Subcutaneous abdominal adipose tissue (tissue), 5 donors: ENCODE measurements at regions not wholly inside any gene's neighbourhood (a gene's known extent, or its start where the extent isn't known, plus 50 kb on each side); places are given as distances from the start of the nearest gene placed in this dataset.
A peak's percentile ranks its signal among the peaks of the same experiment; 100 is the strongest.

ENCODE experiments used
- H3K27ac ChIP-seq: one replicate; pipeline ENCODE4 v1.7.0; 2013; ENCODE audit warnings: low read depth, mild to moderate bottlenecking, inconsistent platforms, low read length, moderate library complexity
- H3K27me3 ChIP-seq, 5 donors: one replicate each; pipeline ENCODE4 v1.7.0; 2013; ENCODE audit warnings: low read length in 5 of 5, inconsistent platforms in 1 of 5; ENCODE audit not compliant: control insufficient read depth in 5 of 5, insufficient read depth in 4 of 5
- H3K36me3 ChIP-seq, 5 donors: one replicate each; pipeline ENCODE4 v1.7.0; 2013; ENCODE audit warnings: low read length in 5 of 5; ENCODE audit not compliant: control insufficient read depth in 5 of 5, insufficient read depth in 5 of 5
- H3K4me1 ChIP-seq, 5 donors: one replicate each; pipeline ENCODE4 v1.7.0; 2013; ENCODE audit warnings: low read length in 5 of 5, mild to moderate bottlenecking in 3 of 5, moderate library complexity in 1 of 5; ENCODE audit not compliant: control insufficient read depth in 5 of 5, insufficient read depth in 5 of 5
- H3K4me3 ChIP-seq, 5 donors: one replicate each; pipeline ENCODE4 v1.7.0; 2013; ENCODE audit warnings: low read length in 5 of 5, low read depth in 1 of 5
- H3K9ac ChIP-seq, 5 donors: one replicate each; pipeline ENCODE4 v1.7.0; 2013; ENCODE audit warnings: low read length in 5 of 5, mild to moderate bottlenecking in 4 of 5, moderate library complexity in 3 of 5
- H3K9me3 ChIP-seq, 5 donors: one replicate each; pipeline ENCODE4 v1.7.0; 2013; ENCODE audit warnings: low read length in 5 of 5; ENCODE audit not compliant: control insufficient read depth in 5 of 5
- donor health status: healthy.
- donor health status: healthy.
- donor health status: healthy.
- donor health status: healthy.
- donor health status: healthy.

DNA sequence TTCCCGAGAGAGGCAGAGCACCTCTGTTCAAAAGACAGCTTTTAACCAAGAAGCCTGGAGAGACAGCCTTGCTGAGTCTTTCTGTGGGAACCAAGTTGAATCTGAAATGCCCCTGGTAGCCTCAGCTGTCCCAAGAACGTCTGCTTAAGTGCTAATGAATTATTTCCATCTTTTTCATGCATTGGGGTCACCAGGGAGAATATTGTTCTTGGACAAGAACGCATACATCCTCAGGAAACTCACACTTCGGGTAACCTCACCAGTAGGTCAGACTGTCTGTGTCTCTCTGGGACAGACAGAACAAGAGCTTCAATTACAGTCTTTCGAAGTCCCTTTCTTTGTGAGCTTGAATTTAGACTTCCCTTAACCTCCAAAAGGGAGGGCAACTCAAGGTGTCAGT lies 134.6 kb upstream of the ADAMTS18 start:
- H3K9me3 ChIP-seq: no peaks in the 10 kb centered on the region
- no peaks in the 10 kb centered on the region for H3K27me3 ChIP-seq
- H3K27ac ChIP-seq: no peak overlapping the region
- H3K4me1 ChIP-seq: peaks cover 3 to 38% (median 16%) of the 10 kb centered on the region in 5 donors
- no peaks in the 10 kb centered on the region for H3K36me3 ChIP-seq
- no peak overlapping the region for H3K9ac ChIP-seq
- H3K4me3 ChIP-seq: no peak overlapping the region

DNA sequence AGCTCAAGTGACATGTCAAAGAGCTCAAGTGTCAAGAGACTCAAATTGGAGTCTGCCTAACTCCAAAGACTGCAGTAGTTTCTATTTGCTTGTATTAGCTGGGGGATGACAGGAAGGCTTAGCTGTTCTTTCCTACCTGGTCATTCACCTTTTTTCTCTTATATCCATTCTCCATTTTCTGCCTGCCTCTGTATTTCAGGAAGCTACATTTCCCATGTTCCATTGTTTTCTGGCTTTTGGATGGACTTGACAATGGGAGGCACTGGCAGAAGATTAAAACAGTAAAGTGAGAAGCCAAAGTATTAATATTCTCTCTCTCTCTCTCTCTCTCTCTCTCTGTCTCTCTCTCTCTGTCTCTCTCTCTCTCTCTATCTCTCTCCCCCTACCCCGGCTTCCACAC lies 135.7 kb upstream of the ADAMTS18 start:
- H3K27me3 ChIP-seq: no peaks in the 10 kb centered on the region
- no peaks in the 10 kb centered on the region for H3K36me3 ChIP-seq
- no peak overlapping the region for H3K4me3 ChIP-seq
- peaks cover 10 to 49% (median 28%) of the 10 kb centered on the region in 5 donors for H3K4me1 ChIP-seq
- no peak overlapping the region for H3K9ac ChIP-seq
- H3K9me3 ChIP-seq: no peaks in the 10 kb centered on the region
- H3K27ac ChIP-seq: no peak overlapping the region

GRCh38 chr16:77571115-77571862 lies 136.5 kb upstream of the ADAMTS18 start:
- H3K4me3 ChIP-seq: no peak overlapping the region
- H3K9me3 ChIP-seq: no peaks in the 10 kb centered on the region
- H3K36me3 ChIP-seq: no peaks in the 10 kb centered on the region
- no peak overlapping the region for H3K9ac ChIP-seq
- peaks cover 10 to 52% (median 29%) of the 10 kb centered on the region in 5 donors for H3K4me1 ChIP-seq
- H3K27ac ChIP-seq: no peak overlapping the region
- H3K27me3 ChIP-seq: no peaks in the 10 kb centered on the region

DNA sequence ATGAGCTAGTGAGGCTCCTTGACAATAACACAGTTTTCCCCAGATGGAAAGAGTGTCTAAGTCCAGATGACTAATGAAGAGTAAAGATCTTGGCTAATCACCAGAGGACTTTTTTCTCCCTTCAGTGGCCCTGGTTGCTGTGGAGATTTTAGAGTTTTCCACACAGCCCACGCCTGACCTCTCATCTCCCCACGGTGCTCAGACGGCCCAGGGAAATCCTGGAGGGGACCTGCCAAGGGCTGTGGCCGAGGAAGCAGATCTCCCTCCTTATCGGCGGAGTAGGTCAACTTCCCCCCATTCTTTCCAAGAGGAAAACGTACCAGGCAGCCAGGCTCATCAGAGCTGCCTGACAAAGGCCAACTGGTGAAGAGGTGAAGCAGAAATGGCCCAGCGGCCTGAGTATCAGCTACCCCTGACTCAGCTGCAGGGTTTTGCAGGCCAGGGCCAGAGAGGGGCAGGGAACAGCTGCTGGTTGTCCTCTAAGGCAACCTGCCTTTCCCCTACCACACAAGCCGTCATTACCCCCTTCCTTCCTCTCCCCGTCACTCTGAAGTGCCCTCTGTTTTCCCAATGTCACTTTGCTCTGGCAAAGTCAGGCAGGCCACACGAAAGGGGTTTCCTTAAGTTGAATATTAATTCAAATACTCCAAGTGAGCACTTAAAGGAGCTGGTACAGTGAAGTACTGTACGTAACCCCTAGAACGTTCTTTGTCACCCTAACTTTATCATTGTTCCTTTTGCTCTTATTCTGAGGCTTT lies 140.2 kb upstream of the ADAMTS18 start:
- Histone ChIP-seq H3K4me1 (peaks cover 10 to 53% (median 23%) of the 10 kb centered on the region in 5 donors), H3K9ac (peak overlapping the region in 2 of 5 donors; percentile 11 to 31), H3K36me3 (no peaks in the 10 kb centered on the region), H3K4me3 (peak overlapping the region in 3 of 5 donors; percentile 14 to 45 (median 22)), H3K27ac (peak overlapping the region; percentile 63), H3K9me3 (peaks cover 0 to 6% (median 4%) of the 10 kb centered on the region in 5 donors), H3K27me3 (no peaks in the 10 kb centered on the region)

DNA sequence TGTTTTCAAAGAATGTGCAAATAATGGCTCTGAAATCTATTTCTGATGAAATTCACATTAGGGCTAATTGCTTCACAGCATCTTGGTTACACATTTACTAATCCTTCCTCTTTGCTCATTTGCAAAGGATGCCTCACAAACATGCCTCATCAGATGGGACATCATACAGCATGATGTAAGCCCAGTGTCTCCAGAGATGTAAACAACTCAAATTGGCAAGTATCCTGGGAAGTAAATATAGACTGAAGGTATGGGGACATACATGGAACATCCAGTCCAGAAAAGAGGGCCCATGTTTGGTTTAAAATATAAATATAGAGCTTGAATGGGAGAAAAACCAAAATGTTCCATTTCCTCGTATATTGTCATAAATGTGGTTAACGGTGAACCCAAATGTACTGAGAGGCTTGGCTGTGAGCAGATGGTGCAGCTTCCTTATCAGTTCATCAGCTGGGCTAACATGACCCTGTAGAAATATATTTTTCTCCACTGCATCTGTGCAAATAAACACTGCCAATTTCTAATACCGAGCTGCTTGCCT lies 142.9 kb upstream of the NUDT7 start:
- peak overlapping the region; percentile 54 for H3K27ac ChIP-seq
- no peak overlapping the region for H3K9ac ChIP-seq
- peaks cover 8 to 72% (median 34%) of the 10 kb centered on the region in 5 donors for H3K4me1 ChIP-seq
- peaks cover 0 to 6% (median 4%) of the 10 kb centered on the region in 5 donors for H3K9me3 ChIP-seq
- H3K36me3 ChIP-seq: no peaks in the 10 kb centered on the region
- no peak overlapping the region for H3K4me3 ChIP-seq
- H3K27me3 ChIP-seq: no peaks in the 10 kb centered on the region

DNA sequence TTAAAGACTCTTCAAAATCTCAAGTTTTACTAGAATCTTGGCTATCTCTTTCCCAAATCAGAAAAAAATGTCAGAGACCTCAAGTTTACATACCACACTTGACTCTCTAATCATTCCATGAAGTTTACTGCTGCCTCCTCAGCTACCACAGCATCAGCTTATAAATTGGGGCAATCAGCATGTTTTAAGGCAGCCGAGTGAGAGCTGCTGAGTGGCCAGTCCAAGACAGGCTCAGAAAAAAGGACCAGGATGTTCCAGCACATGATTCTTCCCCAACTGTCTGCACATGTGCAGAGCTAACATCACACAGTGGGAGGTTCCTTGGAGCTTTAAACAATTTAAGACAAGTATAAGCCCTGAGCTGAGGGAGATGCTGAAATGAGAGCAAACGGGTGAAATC lies 140.6 kb upstream of the NUDT7 start:
- H3K4me3 ChIP-seq: no peak overlapping the region
- H3K27ac ChIP-seq: peak overlapping the region; percentile 45
- no peaks in the 10 kb centered on the region for H3K27me3 ChIP-seq
- H3K36me3 ChIP-seq: no peaks in the 10 kb centered on the region
- H3K4me1 ChIP-seq: peaks cover 0 to 71% (median 21%) of the 10 kb centered on the region in 5 donors
- no peak overlapping the region for H3K9ac ChIP-seq
- peaks cover 0 to 6% (median 4%) of the 10 kb centered on the region in 5 donors for H3K9me3 ChIP-seq

DNA sequence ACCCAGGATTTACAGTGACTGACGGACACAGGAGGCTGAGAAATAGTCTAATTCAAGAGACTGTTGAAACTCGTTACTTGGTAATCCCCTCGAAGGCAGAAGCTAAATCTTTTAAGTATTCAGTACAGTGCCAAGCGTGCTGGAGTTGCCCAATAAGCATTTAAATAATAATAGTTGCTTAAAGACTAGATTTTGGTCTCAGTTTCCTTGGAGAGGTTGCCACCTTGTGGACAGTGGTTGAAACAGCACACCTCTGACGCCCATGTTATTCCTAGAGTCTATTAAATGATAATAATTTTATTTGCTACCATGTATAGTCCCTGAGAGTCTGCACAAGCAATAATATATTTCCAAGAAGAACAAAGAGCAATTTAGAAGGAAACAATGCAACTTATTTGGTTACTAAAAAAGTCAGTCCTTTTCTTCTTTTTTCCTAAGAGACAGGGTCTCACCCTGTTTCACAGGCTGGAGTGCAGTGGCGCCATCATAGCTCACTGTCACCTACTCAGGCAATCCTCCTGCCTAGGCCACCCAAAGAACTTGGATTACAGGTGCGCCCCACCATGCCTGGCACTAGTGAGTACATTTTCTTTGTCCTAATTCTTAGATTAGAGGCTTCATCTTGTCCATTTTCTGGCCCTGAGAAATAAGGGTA lies 138.0 kb upstream of the NUDT7 start:
- Histone ChIP-seq H3K4me1 (peaks cover 0 to 60% (median 18%) of the 10 kb centered on the region in 5 donors), H3K36me3 (no peaks in the 10 kb centered on the region), H3K27ac (peak overlapping the region; percentile 48), H3K9me3 (no peaks in the 10 kb centered on the region), H3K4me3 (no peak overlapping the region), H3K27me3 (no peaks in the 10 kb centered on the region), H3K9ac (no peak overlapping the region)

- Histone ChIP-seq H3K36me3 (no peaks in the 10 kb centered on the region), H3K4me1 (peaks cover 0 to 52% (median 16%) of the 10 kb centered on the region in 5 donors), H3K9ac (peak overlapping the region in 2 of 5 donors; percentile 22 to 43), H3K27ac (peak overlapping the region; percentile 48), H3K27me3 (no peaks in the 10 kb centered on the region), H3K9me3 (no peaks in the 10 kb centered on the region), H3K4me3 (no peak overlapping the region)
Observed at GRCh38 chr16:77585379-77586251, 136.7 kb upstream of the NUDT7 start.

GRCh38 chr16:77588389-77588788 lies 133.9 kb upstream of the NUDT7 start:
- Histone ChIP-seq H3K9ac (no peak overlapping the region), H3K27me3 (no peaks in the 10 kb centered on the region), H3K36me3 (no peaks in the 10 kb centered on the region), H3K4me3 (no peak overlapping the region), H3K27ac (no peak overlapping the region), H3K9me3 (no peaks in the 10 kb centered on the region), H3K4me1 (peaks cover 0 to 47% (median 6%) of the 10 kb centered on the region in 5 donors)
